Activated naive CD4-positive, alpha-beta T cell treated with anti-CD3 and anti-CD28 coated beads, Interleukin-2, amount 10 ng/mL, durations not matched to agents 7 days and 5 days (primary cell): ENCODE measurements at regions not wholly inside any gene's neighbourhood (a gene's known extent, or its start where the extent isn't known, plus 50 kb on each side); places are given as distances from the start of the nearest gene placed in this dataset.
"Not testable (repeated sequence)": the region's sequence is repeated elsewhere in the genome, so short reads cannot be mapped to it uniquely, and the experiment has no call there.

ENCODE experiments used
- CTCF ChIA-PET: fragments of 350-600 bp; sonication (Branson Sonifier 250); formaldehyde crosslinking; loops from one replicate; lab custom pipeline; 2021; ENCODE audit warnings: antibody characterized with exemption; lab: Charles Lee
- DNase-seq: peaks from one replicate; pipeline ENCODE4 v3.0.0-alpha.2; 2020
- H3K27ac Mint-ChIP-seq: one replicate; pipeline ENCODE4 v1.8.0; 2021; ENCODE audit warnings: mild to moderate bottlenecking, moderate library complexity, mixed read lengths
- H3K27me3 Mint-ChIP-seq: one replicate; pipeline ENCODE4 v1.8.0; 2021; ENCODE audit warnings: mild to moderate bottlenecking, mixed read lengths
- H3K36me3 Mint-ChIP-seq: one replicate; pipeline ENCODE4 v1.8.0; 2021; ENCODE audit warnings: mixed read lengths
- H3K4me1 Mint-ChIP-seq: one replicate; pipeline ENCODE4 v1.8.0; 2021; ENCODE audit warnings: mixed read lengths
- H3K4me3 Mint-ChIP-seq: one replicate; pipeline ENCODE4 v1.8.0; 2021; ENCODE audit warnings: mild to moderate bottlenecking, moderate library complexity, mixed read lengths
- H3K9me3 Mint-ChIP-seq: one replicate; pipeline ENCODE4 v1.8.0; 2021; ENCODE audit warnings: mixed read lengths

DNA sequence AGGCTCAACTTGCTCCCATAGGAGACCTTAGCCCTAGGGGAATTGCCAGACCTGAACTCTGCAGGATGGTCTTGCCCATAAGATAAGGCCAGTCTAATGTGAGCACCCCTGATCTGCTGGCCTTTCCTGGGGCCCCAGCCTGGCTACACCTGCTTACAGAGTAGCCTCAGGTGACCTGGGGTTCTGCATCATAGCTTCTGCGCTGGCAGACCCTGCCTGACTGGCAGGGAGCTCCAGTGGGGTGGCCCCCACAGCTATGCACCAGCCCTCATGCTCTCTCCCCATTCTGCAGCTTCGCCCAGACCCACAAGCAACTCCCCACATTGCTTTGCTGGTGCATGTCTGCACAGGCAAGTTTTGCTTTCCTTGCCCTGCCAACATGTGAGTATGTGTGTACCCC, 371.3 kb upstream of the CLEC14A start:
- Mint-ChIP-seq H3K4me1 (no peaks in the 10 kb centered on the region), H3K9me3 (no peaks in the 10 kb centered on the region), H3K27me3 (no peaks in the 10 kb centered on the region), H3K4me3 (no peak overlapping the region), H3K36me3 (no peaks in the 10 kb centered on the region), H3K27ac (no peak overlapping the region)
- CTCF ChIA-PET: no interaction called here
- DNase-seq: no peak

GRCh38 chr14:38623661-38624060, 367.8 kb upstream of the CLEC14A start:
- H3K27me3 Mint-ChIP-seq: no peaks in the 10 kb centered on the region
- H3K36me3 Mint-ChIP-seq: no peaks in the 10 kb centered on the region
- CTCF ChIA-PET: no interaction called here
- H3K9me3 Mint-ChIP-seq: peaks cover 3% of the 10 kb centered on the region
- no peak overlapping the region for H3K27ac Mint-ChIP-seq
- H3K4me3 Mint-ChIP-seq: no peak overlapping the region
- H3K4me1 Mint-ChIP-seq: no peaks in the 10 kb centered on the region
- no peak for DNase-seq

DNA sequence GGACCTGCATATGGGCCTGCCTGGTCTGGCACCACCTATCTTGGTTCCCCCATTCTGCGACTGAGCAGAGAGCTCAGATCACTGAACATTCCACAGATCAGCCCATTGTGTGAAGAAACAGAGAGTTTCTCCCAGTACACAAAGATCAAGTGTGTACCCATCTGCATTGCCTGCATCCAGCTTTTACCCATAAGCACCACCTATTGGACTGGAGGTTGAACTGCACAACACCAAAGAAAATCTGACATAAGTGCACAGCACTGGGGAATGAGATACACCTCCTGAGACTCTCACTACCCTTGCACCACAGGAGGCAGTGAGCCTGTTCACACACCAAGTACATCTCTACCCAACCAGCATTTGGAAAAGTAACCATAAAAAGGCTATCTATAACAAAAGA, 362.6 kb upstream of the CLEC14A start:
- Mint-ChIP-seq H3K27ac (no peak overlapping the region), H3K27me3 (no peaks in the 10 kb centered on the region), H3K36me3 (no peaks in the 10 kb centered on the region), H3K4me3 (no peak overlapping the region), H3K9me3 (peaks cover 3% of the 10 kb centered on the region), H3K4me1 (no peaks in the 10 kb centered on the region)
- CTCF ChIA-PET: interaction anchor here (0.6 to 1.1 kb wide), 2 partner anchors 31 to 714 kb away, joined by 3 read pairs; no protein-coding TSS in a partner anchor
- no peak for DNase-seq

DNA sequence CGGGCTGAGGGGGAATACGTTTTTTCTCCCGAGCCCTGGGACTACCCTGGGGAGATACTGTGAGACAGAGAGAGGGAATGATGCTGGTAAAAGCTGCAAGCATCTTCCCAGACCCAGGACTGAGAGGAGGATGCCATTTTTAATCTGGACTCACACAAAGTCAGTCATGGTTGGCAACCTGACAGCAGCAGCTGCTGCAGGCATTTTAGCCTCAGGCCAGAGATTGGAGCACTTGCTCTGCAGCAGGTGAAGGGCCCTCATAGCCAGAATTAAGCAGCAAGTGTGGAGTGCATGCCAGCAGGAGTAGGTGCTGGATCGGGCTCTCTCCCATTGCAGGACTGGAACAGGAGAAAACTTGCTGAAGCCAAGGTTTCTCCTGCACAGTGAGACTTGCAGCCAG, 361.1 kb upstream of the CLEC14A start:
- H3K27me3 Mint-ChIP-seq: no peaks in the 10 kb centered on the region
- no peak overlapping the region for H3K4me3 Mint-ChIP-seq
- H3K4me1 Mint-ChIP-seq: no peaks in the 10 kb centered on the region
- H3K36me3 Mint-ChIP-seq: no peaks in the 10 kb centered on the region
- CTCF ChIA-PET: no interaction called here
- no peak for DNase-seq
- H3K9me3 Mint-ChIP-seq: peaks cover 3% of the 10 kb centered on the region
- no peak overlapping the region for H3K27ac Mint-ChIP-seq

GRCh38 chr14:38611928-38612327, 356.0 kb upstream of the CLEC14A start:
- H3K9me3 Mint-ChIP-seq: no peaks in the 10 kb centered on the region
- H3K4me3 Mint-ChIP-seq: no peak overlapping the region
- no peaks in the 10 kb centered on the region for H3K36me3 Mint-ChIP-seq
- CTCF ChIA-PET: no interaction called here
- DNase-seq: no peak
- no peaks in the 10 kb centered on the region for H3K4me1 Mint-ChIP-seq
- no peaks in the 10 kb centered on the region for H3K27me3 Mint-ChIP-seq
- no peak overlapping the region for H3K27ac Mint-ChIP-seq

DNA sequence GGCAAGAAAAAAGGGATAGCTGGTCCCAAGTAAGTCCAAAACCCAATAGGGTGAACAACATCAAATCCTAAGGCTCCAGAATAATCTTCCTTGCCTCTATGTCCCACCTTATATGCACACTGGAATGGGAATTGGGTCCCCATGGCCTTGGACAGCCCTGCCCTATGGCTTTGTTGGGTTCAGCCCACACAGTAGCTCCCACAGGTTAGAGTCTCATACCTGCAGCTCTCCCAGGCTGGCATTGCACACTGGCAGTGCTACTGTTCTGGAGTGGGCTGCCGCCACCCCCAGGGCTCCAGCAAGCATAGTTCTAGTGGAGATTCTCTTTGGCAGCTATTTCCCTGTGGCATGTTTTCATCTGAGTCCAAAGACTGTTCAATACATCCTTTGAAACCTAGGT, 352.4 kb upstream of the CLEC14A start:
- DNase-seq: no peak
- Mint-ChIP-seq H3K36me3 (no peaks in the 10 kb centered on the region), H3K9me3 (no peaks in the 10 kb centered on the region), H3K27ac (no peak overlapping the region), H3K27me3 (no peaks in the 10 kb centered on the region), H3K4me3 (no peak overlapping the region), H3K4me1 (no peaks in the 10 kb centered on the region)
- CTCF ChIA-PET: no interaction called here

GRCh38 chr14:38605193-38606114, 349.6 kb upstream of the CLEC14A start:
- no peaks in the 10 kb centered on the region for H3K27me3 Mint-ChIP-seq
- no peak for DNase-seq
- no peak overlapping the region for H3K27ac Mint-ChIP-seq
- H3K4me1 Mint-ChIP-seq: no peaks in the 10 kb centered on the region
- CTCF ChIA-PET: no interaction called here
- H3K9me3 Mint-ChIP-seq: no peaks in the 10 kb centered on the region
- no peak overlapping the region for H3K4me3 Mint-ChIP-seq
- H3K36me3 Mint-ChIP-seq: no peaks in the 10 kb centered on the region

DNA sequence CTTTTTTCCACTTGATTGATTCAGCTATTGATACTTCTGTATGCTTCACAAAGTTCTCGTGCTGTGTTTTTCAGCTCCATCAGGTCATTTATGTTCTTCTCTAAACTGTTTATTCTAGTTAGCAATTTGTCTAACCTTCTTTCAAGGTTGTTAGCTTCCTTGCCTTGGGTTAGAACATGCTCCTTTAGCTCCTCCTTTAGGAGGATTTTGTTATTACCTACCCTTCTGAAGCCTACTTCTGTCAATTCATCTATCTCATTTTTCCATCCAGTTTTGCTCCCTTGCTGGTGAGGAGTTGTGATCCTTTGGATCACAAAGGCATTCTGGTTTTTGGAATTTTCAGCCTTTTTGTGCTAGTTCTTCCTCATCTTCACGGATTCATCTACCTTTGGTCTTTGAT, 344.7 kb upstream of the CLEC14A start:
- H3K4me3 Mint-ChIP-seq, H3K27me3 Mint-ChIP-seq, DNase-seq, H3K9me3 Mint-ChIP-seq, H3K27ac Mint-ChIP-seq, H3K4me1 Mint-ChIP-seq, H3K36me3 Mint-ChIP-seq: not testable (repeated sequence)
- CTCF ChIA-PET: interaction anchor here (0.7 kb wide), 1 partner anchor 343 kb away, joined by 3 read pairs; no protein-coding TSS in a partner anchor

DNA sequence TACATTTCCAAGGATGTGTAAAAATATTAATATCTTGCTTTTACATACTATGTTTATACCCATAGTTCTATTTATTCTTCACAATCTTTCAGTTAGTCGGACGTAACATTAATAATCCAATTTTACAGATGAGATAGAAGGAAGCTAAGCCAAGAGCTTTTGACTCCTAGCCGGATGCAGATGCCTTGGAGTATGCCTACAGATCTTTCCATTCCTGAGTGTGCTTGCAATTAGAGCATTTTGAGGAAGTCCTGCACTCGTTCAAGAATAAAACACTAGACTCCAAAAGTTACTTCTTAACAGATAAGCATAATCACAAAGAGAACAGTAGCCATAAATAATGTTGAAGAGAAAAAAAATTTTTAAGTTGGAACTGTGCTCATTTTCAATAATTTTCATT, 337.6 kb upstream of the CLEC14A start:
- Mint-ChIP-seq H3K4me1 (no peaks in the 10 kb centered on the region), H3K27me3 (no peaks in the 10 kb centered on the region), H3K9me3 (peaks cover 2% of the 10 kb centered on the region), H3K36me3 (no peaks in the 10 kb centered on the region), H3K27ac (no peak overlapping the region), H3K4me3 (no peak overlapping the region)
- CTCF ChIA-PET: no interaction called here
- DNase-seq: no peak

GRCh38 chr14:38592764-38593442, 337.0 kb upstream of the CLEC14A start:
- Mint-ChIP-seq H3K27me3 (no peaks in the 10 kb centered on the region), H3K27ac (no peak overlapping the region), H3K4me1 (no peaks in the 10 kb centered on the region), H3K36me3 (no peaks in the 10 kb centered on the region), H3K4me3 (no peak overlapping the region), H3K9me3 (peaks cover 2% of the 10 kb centered on the region)
- CTCF ChIA-PET: no interaction called here
- no peak for DNase-seq

- Mint-ChIP-seq H3K9me3 (no peaks in the 10 kb centered on the region), H3K27me3 (no peaks in the 10 kb centered on the region), H3K36me3 (no peaks in the 10 kb centered on the region), H3K4me1 (no peaks in the 10 kb centered on the region), H3K4me3 (no peak overlapping the region), H3K27ac (no peak overlapping the region)
- no peak for DNase-seq
- CTCF ChIA-PET: interaction anchor here (0.9 kb wide), 1 partner anchor 56 kb away, joined by 4 read pairs; no protein-coding TSS in a partner anchor
Measured at GRCh38 chr14:38589747-38590350, 334.0 kb upstream of the CLEC14A start.

GRCh38 chr14:38583471-38583870, 327.6 kb upstream of the CLEC14A start:
- Mint-ChIP-seq H3K27ac (no peak overlapping the region), H3K36me3 (no peaks in the 10 kb centered on the region), H3K4me3 (no peak overlapping the region), H3K4me1 (no peaks in the 10 kb centered on the region), H3K9me3 (no peaks in the 10 kb centered on the region), H3K27me3 (no peaks in the 10 kb centered on the region)
- CTCF ChIA-PET: no interaction called here
- no peak for DNase-seq

GRCh38 chr14:38578278-38578681, 322.4 kb upstream of the CLEC14A start:
- H3K9me3 Mint-ChIP-seq: no peaks in the 10 kb centered on the region

GRCh38 chr14:38567703-38568102, 311.8 kb upstream of the CLEC14A start:
- Mint-ChIP-seq H3K9me3 (peaks cover 2% of the 10 kb centered on the region), H3K4me1 (no peaks in the 10 kb centered on the region), H3K4me3 (no peak overlapping the region), H3K36me3 (no peaks in the 10 kb centered on the region), H3K27ac (no peak overlapping the region), H3K27me3 (no peaks in the 10 kb centered on the region)
- no peak for DNase-seq
- CTCF ChIA-PET: no interaction called here

More at GRCh38 chr14:38578278-38578681, 322.4 kb upstream of the CLEC14A start:
- Mint-ChIP-seq H3K27ac (no peak overlapping the region), H3K36me3 (no peaks in the 10 kb centered on the region), H3K4me3 (no peak overlapping the region), H3K27me3 (no peaks in the 10 kb centered on the region), H3K4me1 (no peaks in the 10 kb centered on the region)
- CTCF ChIA-PET: no interaction called here
- DNase-seq: no peak
